Progenitor cell of endocrine pancreas (in vitro differentiated cells): ENCODE measurements at regions not wholly inside any gene's neighbourhood (a gene's known extent, or its start where the extent isn't known, plus 50 kb on each side); places are given as distances from the start of the nearest gene placed in this dataset.

Experiments
- DNase-seq: peaks from one replicate; pipeline ENCODE4 v3.0.0; 2021; ENCODE audit warnings: low spot score; ENCODE audit not compliant: unreplicated experiment
- H3K27ac Mint-ChIP-seq: 2 replicates; pipeline ENCODE4 v1.8.0; 2021; ENCODE audit warnings: mild to moderate bottlenecking, moderate library complexity, mixed read lengths
- H3K27me3 Mint-ChIP-seq: 2 replicates; pipeline ENCODE4 v1.8.0; 2021; ENCODE audit warnings: mixed read lengths
- H3K36me3 Mint-ChIP-seq: 2 replicates; pipeline ENCODE4 v1.8.0; 2022; ENCODE audit warnings: mixed read lengths; ENCODE audit not compliant: insufficient read depth
- H3K4me1 Mint-ChIP-seq: 2 replicates; pipeline ENCODE4 v1.8.0; 2021; ENCODE audit warnings: low read depth, mixed read lengths
- H3K4me3 Mint-ChIP-seq: 2 replicates; pipeline ENCODE4 v1.8.0; 2021; ENCODE audit warnings: low read depth, mild to moderate bottlenecking, moderate library complexity, mixed read lengths
- H3K9me3 Mint-ChIP-seq: 2 replicates; pipeline ENCODE4 v1.8.0; 2021; ENCODE audit warnings: low read depth, mixed read lengths
- TF ChIP-seq, protein P1 (sequence below): fragments of 200-600 bp; sonication (generic); IDR thresholded peaks from one replicate; pipeline ENCODE4 v1.5.0; 2021; ENCODE audit warnings: antibody characterized with exemption, mild to moderate bottlenecking; ENCODE audit not compliant: unreplicated experiment

DNA sequence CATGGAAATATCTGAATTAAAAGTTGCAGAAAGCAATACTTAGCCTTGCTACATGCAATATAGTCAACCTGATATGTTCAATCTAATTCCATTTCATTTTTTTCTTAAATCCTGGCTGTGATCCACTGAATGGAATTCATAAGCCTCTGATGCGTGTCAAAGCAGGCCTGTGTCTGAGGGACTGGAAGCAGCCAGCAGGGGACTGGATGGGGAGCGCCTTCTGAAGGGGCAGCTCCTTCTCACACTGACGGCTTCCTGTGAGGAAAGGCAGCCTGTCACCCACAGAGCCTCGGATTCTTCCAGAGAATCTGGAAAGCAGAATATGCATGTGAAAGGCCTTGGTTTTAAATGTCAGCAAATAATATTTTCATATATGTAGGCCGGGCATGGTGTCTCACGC, 73.5 kb downstream of the KCNF1 start:
- no peaks in the 10 kb centered on the region for H3K36me3 Mint-ChIP-seq
- H3K27ac Mint-ChIP-seq: no peak overlapping the region
- no peak for DNase-seq
- no peaks in the 10 kb centered on the region for H3K9me3 Mint-ChIP-seq
- no peaks in the 10 kb centered on the region for H3K4me1 Mint-ChIP-seq
- TF ChIP-seq, protein P1, sequence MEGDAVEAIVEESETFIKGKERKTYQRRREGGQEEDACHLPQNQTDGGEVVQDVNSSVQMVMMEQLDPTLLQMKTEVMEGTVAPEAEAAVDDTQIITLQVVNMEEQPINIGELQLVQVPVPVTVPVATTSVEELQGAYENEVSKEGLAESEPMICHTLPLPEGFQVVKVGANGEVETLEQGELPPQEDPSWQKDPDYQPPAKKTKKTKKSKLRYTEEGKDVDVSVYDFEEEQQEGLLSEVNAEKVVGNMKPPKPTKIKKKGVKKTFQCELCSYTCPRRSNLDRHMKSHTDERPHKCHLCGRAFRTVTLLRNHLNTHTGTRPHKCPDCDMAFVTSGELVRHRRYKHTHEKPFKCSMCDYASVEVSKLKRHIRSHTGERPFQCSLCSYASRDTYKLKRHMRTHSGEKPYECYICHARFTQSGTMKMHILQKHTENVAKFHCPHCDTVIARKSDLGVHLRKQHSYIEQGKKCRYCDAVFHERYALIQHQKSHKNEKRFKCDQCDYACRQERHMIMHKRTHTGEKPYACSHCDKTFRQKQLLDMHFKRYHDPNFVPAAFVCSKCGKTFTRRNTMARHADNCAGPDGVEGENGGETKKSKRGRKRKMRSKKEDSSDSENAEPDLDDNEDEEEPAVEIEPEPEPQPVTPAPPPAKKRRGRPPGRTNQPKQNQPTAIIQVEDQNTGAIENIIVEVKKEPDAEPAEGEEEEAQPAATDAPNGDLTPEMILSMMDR: no peak
- no peak overlapping the region for H3K4me3 Mint-ChIP-seq
- peaks cover 3% of the 10 kb centered on the region for H3K27me3 Mint-ChIP-seq

DNA sequence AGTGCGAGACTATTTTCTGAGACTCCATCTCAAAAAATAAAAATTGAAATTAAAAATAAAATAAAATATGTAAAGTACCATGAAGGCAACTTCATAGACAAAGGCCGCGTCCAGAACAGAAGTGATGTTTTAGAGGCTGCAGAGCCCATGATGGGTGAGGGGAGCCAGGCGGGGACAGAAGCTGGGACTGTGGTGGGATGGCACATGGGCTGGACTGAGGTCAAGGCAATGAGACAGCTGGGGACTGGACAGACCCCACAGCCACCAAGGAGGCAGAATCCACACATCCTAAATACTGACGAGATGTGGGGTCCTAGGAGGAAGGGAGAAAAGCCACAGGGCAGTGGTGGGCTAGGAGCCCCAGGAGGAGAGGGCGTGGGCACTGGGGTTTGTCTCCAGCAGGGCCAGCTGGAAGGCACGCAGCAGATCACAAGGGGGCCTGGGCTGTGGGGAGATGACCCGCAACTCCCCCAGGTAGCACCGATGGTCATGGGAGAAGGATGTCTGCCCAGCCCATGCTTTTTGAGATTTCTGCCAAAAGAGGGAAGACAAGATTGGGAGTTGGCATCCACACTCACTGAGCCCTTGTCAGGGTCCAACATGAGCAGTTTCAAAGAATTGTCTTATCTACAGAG, 74.3 kb downstream of the KCNF1 start:
- DNase-seq: no peak
- no peaks in the 10 kb centered on the region for H3K36me3 Mint-ChIP-seq
- H3K9me3 Mint-ChIP-seq: no peaks in the 10 kb centered on the region
- TF ChIP-seq, protein P1: no peak
- no peak overlapping the region for H3K4me3 Mint-ChIP-seq
- peak overlapping the region; percentile 71 for H3K27ac Mint-ChIP-seq
- H3K4me1 Mint-ChIP-seq: no peaks in the 10 kb centered on the region
- peaks cover 3% of the 10 kb centered on the region for H3K27me3 Mint-ChIP-seq

DNA sequence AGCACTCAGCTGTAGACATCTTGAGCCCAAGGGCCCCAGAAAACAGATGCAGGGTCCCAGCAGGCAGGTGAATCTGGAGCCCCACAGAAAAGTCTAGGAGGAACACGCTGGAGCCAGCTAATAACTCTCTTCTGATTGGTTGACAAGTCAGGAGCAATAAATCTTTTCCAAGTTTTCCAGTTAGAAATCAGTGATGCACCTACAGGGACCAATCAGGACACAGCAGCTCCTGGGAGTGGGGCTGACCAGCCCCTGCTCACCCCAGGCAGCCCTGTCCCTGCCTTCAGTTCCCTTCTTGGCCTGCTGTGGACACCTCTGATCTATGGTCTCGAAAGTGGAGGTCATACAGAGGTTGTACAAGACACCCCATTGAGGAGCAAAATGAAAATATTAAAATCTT, 75.7 kb downstream of the KCNF1 start:
- Mint-ChIP-seq H3K27me3 (peaks cover 12% of the 10 kb centered on the region), H3K36me3 (no peaks in the 10 kb centered on the region)

DNA sequence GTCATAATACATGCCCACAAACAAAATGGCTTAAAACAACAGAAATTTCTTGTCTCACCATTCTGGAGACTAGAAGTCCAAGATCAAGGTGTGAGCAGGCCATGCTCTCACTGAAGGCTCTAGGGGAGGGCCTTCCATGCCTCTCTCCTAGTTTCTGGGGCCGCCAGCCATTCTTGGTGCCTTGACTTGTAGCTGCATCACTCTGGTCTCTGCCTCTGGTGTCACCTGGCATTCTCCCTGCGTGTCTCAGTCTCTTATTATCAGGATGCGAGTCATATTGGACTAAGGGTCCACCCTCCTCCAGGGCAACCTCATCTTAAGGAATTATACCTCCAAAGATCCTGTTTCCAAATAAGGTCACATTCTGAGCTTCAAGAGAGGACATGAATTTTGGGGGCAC, 76.1 kb downstream of the KCNF1 start:
- Mint-ChIP-seq H3K36me3 (no peaks in the 10 kb centered on the region), H3K27ac (no peak overlapping the region), H3K4me1 (no peaks in the 10 kb centered on the region), H3K4me3 (no peak overlapping the region), H3K9me3 (no peaks in the 10 kb centered on the region), H3K27me3 (peaks cover 12% of the 10 kb centered on the region)
- DNase-seq: no peak
- TF ChIP-seq, protein P1: no peak

More for the DNA sequence above, 75.7 kb downstream of the KCNF1 start:
- TF ChIP-seq, protein P1: no peak
- H3K4me1 Mint-ChIP-seq: no peaks in the 10 kb centered on the region
- no peak for DNase-seq
- H3K9me3 Mint-ChIP-seq: no peaks in the 10 kb centered on the region
- no peak overlapping the region for H3K27ac Mint-ChIP-seq
- H3K4me3 Mint-ChIP-seq: no peak overlapping the region

DNA sequence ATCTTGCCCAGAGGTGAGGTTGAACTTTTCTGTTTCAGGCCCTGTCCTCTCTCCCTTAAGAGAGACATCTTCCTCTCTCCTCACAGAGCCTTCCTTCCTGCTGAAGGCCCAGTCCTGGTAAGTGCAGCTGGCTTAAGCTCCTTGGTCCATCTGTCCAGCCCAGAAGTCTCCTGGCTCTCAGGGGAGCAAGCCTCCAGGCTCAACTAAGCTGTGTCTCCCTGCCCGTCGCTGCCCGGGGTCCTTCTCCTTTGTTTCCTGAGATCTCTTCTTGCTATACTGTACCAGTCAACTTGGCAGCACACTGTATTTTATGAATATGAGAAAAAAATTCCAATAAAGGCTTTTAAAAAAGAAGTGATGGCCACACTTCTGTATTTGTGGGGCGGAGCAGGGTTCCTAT, 77.4 kb downstream of the KCNF1 start:
- no peaks in the 10 kb centered on the region for H3K9me3 Mint-ChIP-seq
- H3K27me3 Mint-ChIP-seq: peaks cover 15% of the 10 kb centered on the region
- TF ChIP-seq, protein P1: no peak
- H3K36me3 Mint-ChIP-seq: no peaks in the 10 kb centered on the region
- DNase-seq: no peak
- no peaks in the 10 kb centered on the region for H3K4me1 Mint-ChIP-seq
- H3K4me3 Mint-ChIP-seq: no peak overlapping the region
- H3K27ac Mint-ChIP-seq: no peak overlapping the region
